PC-3 (cell line): ENCODE measurements at regions not wholly inside any gene's neighbourhood (a gene's known extent, or its start where the extent isn't known, plus 50 kb on each side); places are given as distances from the start of the nearest gene placed in this dataset.

Source experiments
- EZH2phosphoT487 ChIP-seq: fragments of 300-600 bp; sonication (generic); IDR thresholded peaks from 2 replicates; pipeline ENCODE4 v1.6.1; 2018; ENCODE audit warnings: mild to moderate bottlenecking, antibody characterized with exemption, low read length, borderline replicate concordance
- TF ChIP-seq, protein P1 (sequence below): fragments of 300-600 bp; sonication (generic); conservative IDR thresholded peaks from 2 replicates; pipeline ENCODE4 v1.5.1; 2017; ENCODE audit warnings: antibody characterized with exemption, low read depth, mild to moderate bottlenecking, low read length

DNA sequence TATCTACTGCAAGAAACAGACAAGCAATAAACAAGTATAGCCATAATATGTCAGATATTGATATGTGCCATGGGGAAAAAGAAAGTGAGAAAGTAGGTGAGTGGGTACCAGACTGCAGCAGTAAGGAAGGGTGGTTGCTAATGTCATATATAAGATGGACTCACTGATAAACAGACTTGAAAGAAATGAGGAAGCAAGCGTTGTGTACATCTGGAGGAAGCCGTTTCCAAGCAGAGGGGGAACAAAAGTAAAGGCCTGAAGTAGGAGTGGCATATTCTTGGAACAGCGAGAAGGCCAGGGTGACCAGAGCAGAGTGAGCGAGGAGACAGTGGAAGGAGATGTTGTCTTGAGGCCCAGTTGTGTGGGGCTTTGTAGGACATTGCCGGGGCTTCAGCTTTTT lies 142.2 kb upstream of the MAP3K1 start:
- TF ChIP-seq, protein P1, sequence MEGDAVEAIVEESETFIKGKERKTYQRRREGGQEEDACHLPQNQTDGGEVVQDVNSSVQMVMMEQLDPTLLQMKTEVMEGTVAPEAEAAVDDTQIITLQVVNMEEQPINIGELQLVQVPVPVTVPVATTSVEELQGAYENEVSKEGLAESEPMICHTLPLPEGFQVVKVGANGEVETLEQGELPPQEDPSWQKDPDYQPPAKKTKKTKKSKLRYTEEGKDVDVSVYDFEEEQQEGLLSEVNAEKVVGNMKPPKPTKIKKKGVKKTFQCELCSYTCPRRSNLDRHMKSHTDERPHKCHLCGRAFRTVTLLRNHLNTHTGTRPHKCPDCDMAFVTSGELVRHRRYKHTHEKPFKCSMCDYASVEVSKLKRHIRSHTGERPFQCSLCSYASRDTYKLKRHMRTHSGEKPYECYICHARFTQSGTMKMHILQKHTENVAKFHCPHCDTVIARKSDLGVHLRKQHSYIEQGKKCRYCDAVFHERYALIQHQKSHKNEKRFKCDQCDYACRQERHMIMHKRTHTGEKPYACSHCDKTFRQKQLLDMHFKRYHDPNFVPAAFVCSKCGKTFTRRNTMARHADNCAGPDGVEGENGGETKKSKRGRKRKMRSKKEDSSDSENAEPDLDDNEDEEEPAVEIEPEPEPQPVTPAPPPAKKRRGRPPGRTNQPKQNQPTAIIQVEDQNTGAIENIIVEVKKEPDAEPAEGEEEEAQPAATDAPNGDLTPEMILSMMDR, result no peak
- no peak for TF ChIP-seq EZH2phosphoT487
